ENCODE measurements at regions not wholly inside any gene's neighbourhood (a gene's known extent, or its start where the extent isn't known, plus 50 kb on each side); places are given as distances from the start of the nearest gene placed in this dataset.
"Not testable (repeated sequence)": the region's sequence is repeated elsewhere in the genome, so short reads cannot be mapped to it uniquely, and the experiment has no call there.

- intact Hi-C loops (cut with DNase I), result no loop called here
- no peaks in the 10 kb centered on the region for H3K36me3 ChIP-seq (replicated peaks in 1 of 2; ENCODE audit: insufficient read depth in 1 of 2, low read depth in 2 of 2)
- H3K4me3 ChIP-seq, result no peak overlapping the region
- H3K27me3 ChIP-seq, result peaks cover 0 to 8% of the 10 kb centered on the region in 2 donors
- peaks cover 10% of the 10 kb centered on the region for H3K4me1 ChIP-seq
- no peak overlapping the region for H3K27ac ChIP-seq
- no peaks in the 10 kb centered on the region for H3K9me3 ChIP-seq
- ATAC-seq (no peak), DNase-seq (no peak)
- WGBS, 2 donors, result 40 to 42% methylated on average over 13 of the region's 13 CpGs
- TF ChIP-seq CTCF (IDR thresholded peaks at IDR 0.05), result no peak
- TF ChIP-seq POLR2A (IDR thresholded peaks at IDR 0.05), result no peak
These were observed 71.8 kb upstream of the MAX start for GRCh38 chr14:65173973-65174693.

DNA sequence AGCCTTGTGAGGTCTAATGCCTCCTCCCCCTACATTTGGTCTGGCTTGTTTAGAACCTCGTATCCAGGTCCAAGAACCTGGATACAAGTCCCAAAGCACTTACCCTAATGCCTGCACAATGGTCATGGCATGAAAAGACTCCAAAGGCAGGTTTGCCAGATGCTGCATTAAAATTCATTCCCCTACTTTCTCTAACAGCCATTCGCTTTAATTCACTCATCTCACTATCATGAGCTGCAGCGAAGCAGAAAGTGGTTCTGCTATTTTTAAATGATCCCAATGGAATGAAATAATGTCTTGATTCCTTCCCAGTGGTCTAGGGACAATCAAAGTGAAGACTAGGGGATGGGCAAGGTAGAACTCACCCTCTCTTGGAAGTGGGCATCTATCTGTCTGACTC is 72.5 kb upstream of the MAX start:
- intact Hi-C loops (cut with DNase I), result no loop called here
- no peaks in the 10 kb centered on the region for H3K36me3 ChIP-seq (replicated peaks in 1 of 2; ENCODE audit: insufficient read depth in 1 of 2, low read depth in 2 of 2)
- H3K27me3 ChIP-seq, result peaks cover 0 to 8% of the 10 kb centered on the region in 2 donors
- ATAC-seq (no peak), DNase-seq (no peak)
- H3K4me1 ChIP-seq, result peaks cover 15% of the 10 kb centered on the region
- H3K4me3 ChIP-seq, result no peak overlapping the region
- WGBS, 2 donors, result 69 to 73% methylated on average over 3 of the region's 3 CpGs
- H3K27ac ChIP-seq, result no peak overlapping the region
- no peaks in the 10 kb centered on the region for H3K9me3 ChIP-seq
- TF ChIP-seq CTCF (IDR thresholded peaks at IDR 0.05) (no peak), POLR2A (IDR thresholded peaks at IDR 0.05) (no peak)

DNA sequence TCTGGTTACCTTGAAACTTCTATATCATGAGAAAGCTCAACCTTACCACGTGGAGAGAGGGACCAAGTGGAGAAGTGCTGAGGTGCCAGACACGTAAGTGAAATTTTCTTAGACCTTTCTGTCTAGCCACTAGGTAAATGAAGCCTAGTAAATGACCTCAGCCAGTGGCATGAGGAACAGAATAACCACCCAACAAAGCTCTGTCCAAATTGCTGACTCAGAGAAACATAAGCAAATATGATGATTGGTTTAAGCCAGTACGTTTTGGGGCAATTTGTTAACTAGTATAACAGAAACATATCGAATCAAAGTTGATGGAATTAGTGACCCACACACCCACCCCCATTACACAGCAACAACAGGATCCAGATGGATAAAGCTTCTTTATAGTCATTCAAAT is 75.2 kb upstream of the MAX start:
- Histone ChIP-seq H3K36me3 (replicated peaks in 1 of 2; ENCODE audit: insufficient read depth in 1 of 2, low read depth in 2 of 2) (no peaks in the 10 kb centered on the region), H3K4me3 (no peak overlapping the region), H3K27ac (no peak overlapping the region), H3K9me3 (no peaks in the 10 kb centered on the region), H3K27me3 (no peaks in the 10 kb centered on the region), H3K4me1 (peaks cover 24% of the 10 kb centered on the region)
- no peak for ATAC-seq
- WGBS, 2 donors, result 76 to 85% methylated on average over 4 of the region's 4 CpGs
- intact Hi-C loops (cut with DNase I), result no loop called here
- DNase-seq, result no peak
- TF ChIP-seq POLR2A (IDR thresholded peaks at IDR 0.05) (no peak), CTCF (IDR thresholded peaks at IDR 0.05) (no peak)

DNA sequence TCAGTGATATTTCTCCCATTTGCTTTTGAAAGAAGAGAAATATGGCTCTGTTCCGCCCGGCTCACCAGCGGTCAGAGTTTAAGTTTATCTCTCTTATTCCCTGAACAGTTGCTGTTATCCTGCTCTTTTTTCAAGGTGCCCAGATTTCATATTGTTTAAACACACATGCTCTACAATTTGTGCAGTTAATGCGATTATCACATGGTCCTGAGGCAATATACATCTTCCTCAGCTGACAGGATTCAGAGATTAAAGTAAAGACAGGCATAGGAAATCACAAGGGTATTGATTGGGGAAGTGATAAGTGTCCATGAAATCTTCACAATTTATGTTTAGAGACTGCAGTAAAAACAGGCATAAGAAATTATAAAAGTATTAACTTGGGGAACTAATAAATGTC is 76.9 kb upstream of the MAX start:
- H3K27ac ChIP-seq; H3K9me3 ChIP-seq; ATAC-seq; H3K4me3 ChIP-seq; DNase-seq; H3K27me3 ChIP-seq; H3K36me3 ChIP-seq (replicated peaks in 1 of 2; ENCODE audit: insufficient read depth in 1 of 2, low read depth in 2 of 2); intact Hi-C loops (cut with DNase I): not testable (repeated sequence)
- H3K4me1 ChIP-seq, result peaks cover 24% of the 10 kb centered on the region
- 86 to 87% methylated on average over 4 of the region's 4 CpGs for WGBS, 2 donors

- Histone ChIP-seq H3K9me3 (no peaks in the 10 kb centered on the region), H3K27ac (peak overlapping the region; percentile 44 to 78 (median 70)), H3K27me3 (no peaks in the 10 kb centered on the region), H3K4me1 (peaks cover 26% of the 10 kb centered on the region), H3K4me3 (no peak overlapping the region), H3K36me3 (replicated peaks in 1 of 2; ENCODE audit: insufficient read depth in 1 of 2, low read depth in 2 of 2) (no peaks in the 10 kb centered on the region)
- TF ChIP-seq POLR2A (IDR thresholded peaks at IDR 0.05) (peak in 1 of 3 donors; percentile 10), CTCF (IDR thresholded peaks at IDR 0.05) (no peak)
- peak; percentile 99 for ATAC-seq
- intact Hi-C loops (cut with DNase I), result no loop called here
- DNase-seq, result peak; percentile 79 to 93 (median 83)
- 8 to 9% methylated on average over 8 of the region's 8 CpGs for WGBS, 2 donors
These were observed 77.8 kb upstream of the MAX start for GRCh38 chr14:65179918-65180724.

Measured in body of pancreas (tissue), 4 donors.